ENCODE measurements at regions not wholly inside any gene's neighbourhood (a gene's known extent, or its start where the extent isn't known, plus 50 kb on each side); places are given as distances from the start of the nearest gene placed in this dataset.

GRCh38 chr6:118746145-118746824 lies 94.9 kb upstream of the CEP85L start:
- Histone ChIP-seq H3K27ac (peak overlapping the region in 1 of 12 donors; percentile 82), H3K27me3 (no peaks in the 10 kb centered on the region), H3K4me3 (no peak overlapping the region), H3K36me3 (no peaks in the 10 kb centered on the region), H3K4me1 (peaks cover 0 to 30% (median 3%) of the 10 kb centered on the region in 12 donors), H3K9me3 (no peaks in the 10 kb centered on the region)
- ATAC-seq (peak in 3 of 4 donors; percentile 11 to 64 (median 62)), DNase-seq (peak in 3 of 5 donors; percentile 16 to 45 (median 23))
- TF ChIP-seq CTCF (IDR thresholded peaks at IDR 0.05) (no peak), POLR2A (IDR thresholded peaks at IDR 0.05) (no peak)
- intact Hi-C loops (cut with DNase I): no loop called here
- WGBS, 4 donors: 70 to 83% (median 79%) methylated on average over 6 of the region's 6 CpGs

DNA sequence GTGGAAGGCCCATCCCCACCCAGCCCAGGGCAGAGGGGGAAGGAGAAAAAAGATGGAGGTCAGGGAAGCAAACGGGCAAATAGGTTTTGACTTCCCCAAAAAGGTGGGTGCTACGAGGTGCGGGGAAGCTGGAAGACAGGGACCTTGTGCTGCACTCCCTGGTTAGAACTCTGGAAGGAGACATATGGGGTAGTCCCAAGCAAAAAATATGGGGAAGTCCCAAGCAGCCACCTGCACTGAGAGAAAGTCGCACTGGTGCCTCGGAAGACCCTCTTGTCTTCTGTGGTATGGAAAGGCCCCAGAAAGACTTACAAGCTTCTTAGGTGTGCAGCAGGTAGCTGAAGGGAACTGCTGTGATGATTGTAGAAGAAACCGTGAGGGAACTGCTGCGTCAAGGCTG lies 93.8 kb upstream of the CEP85L start:
- Histone ChIP-seq H3K36me3 (no peaks in the 10 kb centered on the region), H3K4me3 (no peak overlapping the region), H3K9me3 (no peaks in the 10 kb centered on the region), H3K27ac (no peak overlapping the region), H3K27me3 (no peaks in the 10 kb centered on the region), H3K4me1 (peaks cover 0 to 38% (median 6%) of the 10 kb centered on the region in 12 donors)
- TF ChIP-seq POLR2A (IDR thresholded peaks at IDR 0.05) (no peak), CTCF (IDR thresholded peaks at IDR 0.05) (no peak)
- ATAC-seq (no peak), DNase-seq (no peak)
- intact Hi-C loops (cut with DNase I): no loop called here
- 93 to 99% (median 95%) methylated on average over 7 of the region's 7 CpGs for WGBS, 4 donors

GRCh38 chr6:118744261-118744941 lies 93.0 kb upstream of the CEP85L start:
- no peak for DNase-seq
- H3K4me1 ChIP-seq: peaks cover 0 to 41% (median 6%) of the 10 kb centered on the region in 12 donors
- H3K27ac ChIP-seq: no peak overlapping the region
- intact Hi-C loops (cut with DNase I): loop anchor here in 1 of 10 donors (5.0 kb wide), 1 partner anchor 37 kb away; no protein-coding TSS in a partner anchor
- WGBS, 4 donors: 79 to 90% (median 84%) methylated on average over 6 of the region's 6 CpGs
- H3K4me3 ChIP-seq: no peak overlapping the region
- no peaks in the 10 kb centered on the region for H3K36me3 ChIP-seq
- peak in 3 of 4 donors; percentile 20 to 62 (median 39) for ATAC-seq
- TF ChIP-seq CTCF (IDR thresholded peaks at IDR 0.05) (no peak), POLR2A (IDR thresholded peaks at IDR 0.05) (no peak)
- no peaks in the 10 kb centered on the region for H3K27me3 ChIP-seq
- no peaks in the 10 kb centered on the region for H3K9me3 ChIP-seq

- 49 to 61% (median 55%) methylated on average over 1 of the region's 1 CpG for WGBS, 4 donors
- H3K36me3 ChIP-seq: no peaks in the 10 kb centered on the region
- DNase-seq: no peak
- no peak overlapping the region for H3K27ac ChIP-seq
- no peak overlapping the region for H3K4me3 ChIP-seq
- ATAC-seq: peak; percentile 60 to 79 (median 74)
- peaks cover 0 to 39% (median 6%) of the 10 kb centered on the region in 12 donors for H3K4me1 ChIP-seq
- TF ChIP-seq POLR2A (IDR thresholded peaks at IDR 0.05) (no peak), CTCF (IDR thresholded peaks at IDR 0.05) (no peak)
- intact Hi-C loops (cut with DNase I): loop anchor here in 1 of 10 donors (5.0 kb wide), 1 partner anchor 36 kb away; no protein-coding TSS in a partner anchor
- H3K27me3 ChIP-seq: no peaks in the 10 kb centered on the region
- H3K9me3 ChIP-seq: no peaks in the 10 kb centered on the region
These were observed 92.4 kb upstream of the CEP85L start for GRCh38 chr6:118743746-118744145.
